ENCODE measurements at regions not wholly inside any gene's neighbourhood (a gene's known extent, or its start where the extent isn't known, plus 50 kb on each side); places are given as distances from the start of the nearest gene placed in this dataset.

- Histone ChIP-seq H3F3A (ENCODE audit: insufficient read depth) (no peaks in the 10 kb centered on the region), H3K79me2 (ENCODE audit: insufficient read depth, low read length) (no peaks in the 10 kb centered on the region), H3K36me3 (ENCODE audit: low read length) (no peaks in the 10 kb centered on the region), H3K9ac (ENCODE audit: low read length) (no peak overlapping the region), H3K27ac (ENCODE audit: low read depth, low read length) (no peak overlapping the region), H2AFZ (ENCODE audit: low read depth, low read length, severe bottlenecking) (no peak overlapping the region), H3K4me2 (ENCODE audit: low read depth, low read length, poor library complexity, severe bottlenecking) (no peak overlapping the region), H3K27me3 (ENCODE audit: low read length) (no peaks in the 10 kb centered on the region), H4K20me1 (ENCODE audit: low read depth, low read length) (no peaks in the 10 kb centered on the region), H3K4me3 (ENCODE audit: insufficient read depth, low read length, poor library complexity, severe bottlenecking) (no peak overlapping the region), H3K9me2 (replicated peaks; ENCODE audit: insufficient read depth, low read length) (no peaks in the 10 kb centered on the region), H3K9me3 (ENCODE audit: insufficient read depth, low read length) (no peaks in the 10 kb centered on the region)
- TF ChIP-seq EZH2phosphoT487 (conservative IDR thresholded peaks at IDR 0.05; ENCODE audit: low read length) (no peak), CTCF (IDR thresholded peaks at IDR 0.05; ENCODE audit: insufficient read depth, low read length, poor library complexity, severe bottlenecking) (no peak)
Measured at GRCh38 chr3:152671446-152672319, 163.2 kb upstream of the P2RY1 start.

GRCh38 chr3:152672320-152672649 is 162.6 kb upstream of the P2RY1 start:
- Histone ChIP-seq H3K9ac (ENCODE audit: low read length) (no peak overlapping the region), H4K20me1 (ENCODE audit: low read depth, low read length) (no peaks in the 10 kb centered on the region), H3K79me2 (ENCODE audit: insufficient read depth, low read length) (no peaks in the 10 kb centered on the region), H3K27me3 (ENCODE audit: low read length) (no peaks in the 10 kb centered on the region), H3K36me3 (ENCODE audit: low read length) (no peaks in the 10 kb centered on the region), H3K27ac (ENCODE audit: low read depth, low read length) (no peak overlapping the region), H3K4me3 (ENCODE audit: insufficient read depth, low read length, poor library complexity, severe bottlenecking) (no peak overlapping the region), H3K9me3 (ENCODE audit: insufficient read depth, low read length) (no peaks in the 10 kb centered on the region), H3K9me2 (replicated peaks; ENCODE audit: insufficient read depth, low read length) (no peaks in the 10 kb centered on the region), H3K4me2 (ENCODE audit: low read depth, low read length, poor library complexity, severe bottlenecking) (no peak overlapping the region), H2AFZ (ENCODE audit: low read depth, low read length, severe bottlenecking) (no peak overlapping the region), H3F3A (ENCODE audit: insufficient read depth) (no peaks in the 10 kb centered on the region)
- TF ChIP-seq CTCF (IDR thresholded peaks at IDR 0.05; ENCODE audit: insufficient read depth, low read length, poor library complexity, severe bottlenecking) (no peak), EZH2phosphoT487 (conservative IDR thresholded peaks at IDR 0.05; ENCODE audit: low read length) (no peak)

- H3K9ac ChIP-seq (ENCODE audit: low read length), result no peak overlapping the region
- no peaks in the 10 kb centered on the region for H3K9me2 ChIP-seq (replicated peaks; ENCODE audit: insufficient read depth, low read length)
- no peaks in the 10 kb centered on the region for H3K27me3 ChIP-seq (ENCODE audit: low read length)
- no peaks in the 10 kb centered on the region for H3K79me2 ChIP-seq (ENCODE audit: insufficient read depth, low read length)
- no peak for TF ChIP-seq CTCF (IDR thresholded peaks at IDR 0.05; ENCODE audit: insufficient read depth, low read length, poor library complexity, severe bottlenecking)
- no peak for TF ChIP-seq EZH2phosphoT487 (conservative IDR thresholded peaks at IDR 0.05; ENCODE audit: low read length)
- H3K36me3 ChIP-seq (ENCODE audit: low read length), result no peaks in the 10 kb centered on the region
- H2AFZ ChIP-seq (ENCODE audit: low read depth, low read length, severe bottlenecking), result no peak overlapping the region
- no peaks in the 10 kb centered on the region for H3K9me3 ChIP-seq (ENCODE audit: insufficient read depth, low read length)
- H3K4me2 ChIP-seq (ENCODE audit: low read depth, low read length, poor library complexity, severe bottlenecking), result no peak overlapping the region
- H3K4me3 ChIP-seq (ENCODE audit: insufficient read depth, low read length, poor library complexity, severe bottlenecking), result no peak overlapping the region
- H3K27ac ChIP-seq (ENCODE audit: low read depth, low read length), result no peak overlapping the region
- H3F3A ChIP-seq (ENCODE audit: insufficient read depth), result no peaks in the 10 kb centered on the region
- no peaks in the 10 kb centered on the region for H4K20me1 ChIP-seq (ENCODE audit: low read depth, low read length)
Measured at GRCh38 chr3:152676810-152677379, 158.0 kb upstream of the P2RY1 start.

Measured in SU-DHL-6 (cell line).